GM12892 (cell line): ENCODE measurements at regions not wholly inside any gene's neighbourhood (a gene's known extent, or its start where the extent isn't known, plus 50 kb on each side); places are given as distances from the start of the nearest gene placed in this dataset.

Source experiments
- POLR2A ChIP-seq: IDR thresholded peaks from 2 replicates; pipeline ENCODE4 v1.6.1; 2011; ENCODE audit warnings: low read depth, low read length, control low read depth
- POLR2AphosphoS5 ChIP-seq: IDR thresholded peaks from 2 replicates; pipeline ENCODE4 v1.6.1; 2011; ENCODE audit warnings: low read depth, low read length, control low read depth
- TAF1 ChIP-seq: IDR thresholded peaks from 2 replicates; pipeline ENCODE4 v1.6.1; 2011; ENCODE audit warnings: low read depth, mild to moderate bottlenecking, control low read depth, low read length, borderline replicate concordance

GRCh38 chr4:14347526-14347925, 654.8 kb upstream of the CPEB2 start:
- TF ChIP-seq POLR2AphosphoS5 = no peak
- TF ChIP-seq POLR2A = no peak
- TF ChIP-seq TAF1 = no peak
